HCT116 (cell line): ENCODE measurements at regions not wholly inside any gene's neighbourhood (a gene's known extent, or its start where the extent isn't known, plus 50 kb on each side); places are given as distances from the start of the nearest gene placed in this dataset.

Source experiments
- ATAC-seq: fragments of 200-7000 bp; cut with Tn5 transposase; 2 replicates; pipeline ENCODE4 v1.9.1; 2020; ENCODE audit warnings: mild to moderate bottlenecking, moderate library complexity
- BruUV-seq: library from RNA; stranded (reverse); fragments of 400-500 nt; replicated peaks from 2 replicates; lab custom pipeline; 2021; lab: Mats Ljungman, UMichigan
- CTCF ChIA-PET: fragments of 300-600 bp; sonication (Branson Sonifier 250); formaldehyde crosslinking; loops from one replicate; lab custom pipeline; 2021; ENCODE audit warnings: antibody characterized with exemption; lab: Charles Lee
- POLR2A ChIA-PET: fragments of 300-600, 350-600 bp; sonication (Branson Sonifier 250); formaldehyde crosslinking; loops from one replicate; lab custom pipeline; 2021; ENCODE audit warnings: antibody characterized with exemption; lab: Charles Lee
- RAD21 ChIA-PET, 2 experiments: fragments of 300-600 bp; sonication (Branson Sonifier 250); formaldehyde crosslinking; loops; one replicate each; lab custom pipeline; 2023; ENCODE audit warnings: low total read pairs in 2 of 2; ENCODE audit not compliant: uncharacterized antibody in 2 of 2, unreplicated experiment in 2 of 2, low non-redundant PET in 1 of 2; lab: Charles Lee
- DNase-seq: peaks from one replicate; pipeline ENCODE4 v3.0.0-alpha.2; 2010; ENCODE audit warnings: low read depth, low spot score
- H2AFZ ChIP-seq: fragments of 200-600 bp; shearing (Covaris generic), sonication (generic); 2 replicates; pipeline ENCODE4 v1.6.1; 2017; ENCODE audit warnings: low read depth, mixed run types, mixed read lengths, antibody characterized with exemption, low read length; ENCODE audit not compliant: poor library complexity, severe bottlenecking
- H3K27ac ChIP-seq: 2 replicates; pipeline ENCODE4 v1.5.1; 2012; ENCODE audit warnings: low read depth, low read length
- H3K27me3 ChIP-seq: fragments of 200-600 bp; sonication (generic); 2 replicates; pipeline ENCODE4 v1.6.1; 2016; ENCODE audit warnings: mixed run types, low read length, mixed read lengths; ENCODE audit not compliant: insufficient read depth
- H3K36me3 ChIP-seq, 2 experiments: fragments of 200-500 bp in 1 of 2; fragments of 200-600 bp in 1 of 2; sonication (Bioruptor generic) in 1 of 2; sonication (generic) in 1 of 2; 2 replicates each; pipeline versions ENCODE4 v1.5.1 to v1.6.1; 2014 to 2016; ENCODE audit warnings: low read length in 2 of 2, inconsistent platforms in 1 of 2, mixed read lengths in 1 of 2, mixed run types in 1 of 2; ENCODE audit not compliant: insufficient read depth in 2 of 2, control insufficient read depth in 1 of 2
- H3K4me1 ChIP-seq, 2 experiments: fragments of 200-600 bp in 1 of 2; sonication (generic) in 1 of 2; 2 replicates each; pipeline versions ENCODE4 v1.5.1 to v1.6.1; 2012 to 2017; ENCODE audit warnings: low read length in 2 of 2, inconsistent platforms in 1 of 2, mild to moderate bottlenecking in 1 of 2, mixed read lengths in 1 of 2, mixed run types in 1 of 2, moderate library complexity in 1 of 2; ENCODE audit not compliant: insufficient read depth in 2 of 2, control insufficient read depth in 1 of 2
- H3K4me2 ChIP-seq: fragments of 200-600 bp; sonication (generic); 2 replicates; pipeline ENCODE4 v1.6.1; 2017; ENCODE audit warnings: mixed run types, low read length, mixed read lengths
- H3K4me3 ChIP-seq, 2 experiments: fragments of 200-600 bp in 1 of 2; sonication (generic) in 1 of 2; replicated peaks in 1 of 2; 2 replicates each; pipeline ENCODE4 v1.5.1; 2011 to 2016; ENCODE audit warnings: low read length in 2 of 2, control low read depth in 1 of 2, low read depth in 1 of 2, mild to moderate bottlenecking in 1 of 2, mixed read lengths in 1 of 2, mixed run types in 1 of 2
- H3K79me2 ChIP-seq: fragments of 200-600 bp; sonication (generic); 2 replicates; pipeline ENCODE4 v1.6.1; 2017; ENCODE audit warnings: mild to moderate bottlenecking, mixed run types, low read length, moderate library complexity, mixed read lengths; ENCODE audit not compliant: insufficient read depth
- H3K9ac ChIP-seq: fragments of 200-600 bp; sonication (generic); 2 replicates; pipeline ENCODE4 v1.6.1; 2016; ENCODE audit warnings: low read length, mixed read lengths
- H3K9me2 ChIP-seq: fragments of 200-600 bp; sonication (generic), shearing (Covaris generic); 2 replicates; pipeline ENCODE4 v1.6.1; 2017; ENCODE audit warnings: mixed run types, mild to moderate bottlenecking, moderate library complexity; ENCODE audit not compliant: insufficient read depth
- H3K9me3 ChIP-seq, 2 experiments: fragments of 200-500 bp in 1 of 2; fragments of 200-600 bp in 1 of 2; sonication (Bioruptor generic) in 1 of 2; sonication (generic) in 1 of 2; 2 replicates each; pipeline ENCODE4 v1.6.1; 2014 to 2017; ENCODE audit warnings: low read length in 2 of 2, mixed read lengths in 2 of 2, inconsistent platforms in 1 of 2, low read depth in 1 of 2, mild to moderate bottlenecking in 1 of 2, mixed run types in 1 of 2, moderate library complexity in 1 of 2; ENCODE audit not compliant: control insufficient read depth in 1 of 2, insufficient read depth in 1 of 2
- H4K20me1 ChIP-seq: fragments of 200-600 bp; sonication (generic), shearing (Covaris generic); 2 replicates; pipeline ENCODE4 v1.6.1; 2017; ENCODE audit warnings: mixed run types, mild to moderate bottlenecking, moderate library complexity; ENCODE audit not compliant: insufficient read depth
- CEBPB ChIP-seq: IDR thresholded peaks from 2 replicates; pipeline ENCODE4 v1.6.1; 2012; ENCODE audit warnings: low read depth
- EGR1 ChIP-seq: IDR thresholded peaks from 2 replicates; pipeline ENCODE4 v1.6.1; 2012; ENCODE audit warnings: low read depth
- EZH2phosphoT487 ChIP-seq: fragments of 200-600 bp; IDR thresholded peaks from 2 replicates; pipeline ENCODE4 v1.6.1; 2018; ENCODE audit warnings: antibody characterized with exemption, borderline replicate concordance
- FOSL1 ChIP-seq: IDR thresholded peaks from 2 replicates; pipeline ENCODE4 v1.6.1; 2012; ENCODE audit warnings: low read depth
- JUND ChIP-seq: IDR thresholded peaks from 2 replicates; pipeline ENCODE4 v1.6.1; 2012
- POLR2A ChIP-seq: IDR thresholded peaks from 2 replicates; pipeline ENCODE4 v1.7.0; 2011; ENCODE audit warnings: borderline replicate concordance; ENCODE audit not compliant: insufficient read depth, insufficient read length; ENCODE audit errors: extremely low read depth
- POLR2AphosphoS5 ChIP-seq: IDR thresholded peaks from 2 replicates; pipeline ENCODE4 v1.6.1; 2011; ENCODE audit warnings: mild to moderate bottlenecking, low read depth, low read length, moderate library complexity
- SIN3A ChIP-seq: IDR thresholded peaks from 2 replicates; pipeline ENCODE4 v1.6.1; 2012; ENCODE audit warnings: low read depth
- SRF ChIP-seq: IDR thresholded peaks from 2 replicates; pipeline ENCODE4 v1.6.1; 2012; ENCODE audit warnings: low read depth
- ZBTB33 ChIP-seq: IDR thresholded peaks from 2 replicates; pipeline ENCODE4 v1.6.1; 2011; ENCODE audit warnings: mild to moderate bottlenecking, low read length, moderate library complexity; ENCODE audit not compliant: insufficient replicate concordance; ENCODE audit errors: extremely low read depth
- intact Hi-C: fragments of 100-400 bp; cut with micrococcal nuclease; formaldehyde crosslinking; loops from 2 replicates; pipeline ENCODE4 v1.10.0; 2022
- TF ChIP-seq, protein P1 (sequence below): IDR thresholded peaks from 2 replicates; pipeline ENCODE4 v1.6.1; 2012
- TF ChIP-seq, protein P2 (sequence below), 3 experiments: fragments of 200-600 bp in 1 of 3; sonication (generic) in 1 of 3; IDR thresholded peaks in 2 of 3; conservative IDR thresholded peaks in 1 of 3; 2 replicates each; pipeline ENCODE4 v1.5.1; 2012 to 2017; ENCODE audit warnings: low read depth in 2 of 3, low read length in 2 of 3, antibody characterized with exemption in 1 of 3, borderline replicate concordance in 1 of 3, control low read depth in 1 of 3, mild to moderate bottlenecking in 1 of 3, mixed read lengths in 1 of 3, mixed run types in 1 of 3, moderate library complexity in 1 of 3; ENCODE audit not compliant: insufficient read depth in 1 of 3

GRCh38 chr2:9078405-9078804, 74.9 kb upstream of the MBOAT2 start:
- intact Hi-C loops: no loop called here
- H3K9me2 ChIP-seq: no peaks in the 10 kb centered on the region
- no peak overlapping the region for H3K27ac ChIP-seq
- H3K9me3 ChIP-seq: no peaks in the 10 kb centered on the region
- H3K27me3 ChIP-seq: no peaks in the 10 kb centered on the region
- TF ChIP-seq, protein P1, sequence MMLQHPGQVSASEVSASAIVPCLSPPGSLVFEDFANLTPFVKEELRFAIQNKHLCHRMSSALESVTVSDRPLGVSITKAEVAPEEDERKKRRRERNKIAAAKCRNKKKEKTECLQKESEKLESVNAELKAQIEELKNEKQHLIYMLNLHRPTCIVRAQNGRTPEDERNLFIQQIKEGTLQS: no peak
- TF ChIP-seq, protein P2, sequence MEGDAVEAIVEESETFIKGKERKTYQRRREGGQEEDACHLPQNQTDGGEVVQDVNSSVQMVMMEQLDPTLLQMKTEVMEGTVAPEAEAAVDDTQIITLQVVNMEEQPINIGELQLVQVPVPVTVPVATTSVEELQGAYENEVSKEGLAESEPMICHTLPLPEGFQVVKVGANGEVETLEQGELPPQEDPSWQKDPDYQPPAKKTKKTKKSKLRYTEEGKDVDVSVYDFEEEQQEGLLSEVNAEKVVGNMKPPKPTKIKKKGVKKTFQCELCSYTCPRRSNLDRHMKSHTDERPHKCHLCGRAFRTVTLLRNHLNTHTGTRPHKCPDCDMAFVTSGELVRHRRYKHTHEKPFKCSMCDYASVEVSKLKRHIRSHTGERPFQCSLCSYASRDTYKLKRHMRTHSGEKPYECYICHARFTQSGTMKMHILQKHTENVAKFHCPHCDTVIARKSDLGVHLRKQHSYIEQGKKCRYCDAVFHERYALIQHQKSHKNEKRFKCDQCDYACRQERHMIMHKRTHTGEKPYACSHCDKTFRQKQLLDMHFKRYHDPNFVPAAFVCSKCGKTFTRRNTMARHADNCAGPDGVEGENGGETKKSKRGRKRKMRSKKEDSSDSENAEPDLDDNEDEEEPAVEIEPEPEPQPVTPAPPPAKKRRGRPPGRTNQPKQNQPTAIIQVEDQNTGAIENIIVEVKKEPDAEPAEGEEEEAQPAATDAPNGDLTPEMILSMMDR (IDR thresholded peaks at IDR 0.05 in 2 of 3, conservative IDR thresholded peaks at IDR 0.05 in 1 of 3; ENCODE audit: borderline replicate concordance in 1 of 3, insufficient read depth in 1 of 3, low read depth in 2 of 3, low read length in 2 of 3): no peak
- TF ChIP-seq POLR2AphosphoS5: no peak
- TF ChIP-seq SIN3A: no peak
- TF ChIP-seq CEBPB: no peak
- TF ChIP-seq SRF: no peak
- TF ChIP-seq JUND: no peak
- BruUV-seq: no TSS peak
- H3K79me2 ChIP-seq: no peaks in the 10 kb centered on the region
- DNase-seq (no peak), ATAC-seq (no peak)
- ChIA-PET POLR2A (no interaction called here), CTCF (no interaction called here), RAD21 (no interaction called here)
- no peak overlapping the region for H3K4me2 ChIP-seq
- H3K4me3 ChIP-seq: no peak overlapping the region
- H3K36me3 ChIP-seq: no peaks in the 10 kb centered on the region
- no peak overlapping the region for H2AFZ ChIP-seq
- no peak overlapping the region for H3K9ac ChIP-seq
- H3K4me1 ChIP-seq: peaks cover 0 to 8% of the 10 kb centered on the region in 2 experiments; a peak in 1 of 4 replicates
- H4K20me1 ChIP-seq: no peaks in the 10 kb centered on the region

DNA sequence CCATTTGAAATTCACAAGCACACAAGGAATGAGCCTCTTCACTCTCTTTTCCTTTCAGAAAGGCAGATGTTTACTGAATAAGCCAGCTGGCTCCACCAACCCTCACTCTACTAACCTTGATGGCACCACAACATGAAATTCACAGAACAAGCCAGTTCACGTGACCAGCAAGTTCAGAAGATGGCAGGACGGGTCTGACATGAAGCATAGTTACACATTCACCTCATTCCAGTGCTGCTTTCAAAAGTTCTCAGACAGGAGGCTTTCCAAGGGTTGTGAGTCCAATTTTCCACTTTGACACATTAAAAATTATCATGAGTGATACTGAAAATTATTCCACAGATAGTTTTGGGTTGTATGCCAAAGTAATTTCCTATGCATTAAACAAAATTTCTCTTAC, 74.2 kb upstream of the MBOAT2 start:
- no peaks in the 10 kb centered on the region for H3K79me2 ChIP-seq
- H3K36me3 ChIP-seq: no peaks in the 10 kb centered on the region
- no peaks in the 10 kb centered on the region for H3K9me3 ChIP-seq
- H3K4me2 ChIP-seq: no peak overlapping the region
- no TSS peak for BruUV-seq
- RAD21 ChIA-PET: no interaction called here
- no peak overlapping the region for H3K4me3 ChIP-seq
- DNase-seq (no peak), ATAC-seq (no peak)
- no peaks in the 10 kb centered on the region for H3K9me2 ChIP-seq
- H3K27ac ChIP-seq: no peak overlapping the region
- intact Hi-C loops: no loop called here
- H3K9ac ChIP-seq: no peak overlapping the region
- no peaks in the 10 kb centered on the region for H3K27me3 ChIP-seq
- CTCF ChIA-PET: no interaction called here
- H2AFZ ChIP-seq: no peak overlapping the region
- POLR2A ChIA-PET: no interaction called here
- peaks cover 0 to 8% of the 10 kb centered on the region in 2 experiments; a peak in 1 of 4 replicates for H3K4me1 ChIP-seq
- H4K20me1 ChIP-seq: no peaks in the 10 kb centered on the region
- TF ChIP-seq ZBTB33 (no peak), POLR2A (no peak), EGR1 (no peak), CEBPB (no peak), SIN3A (no peak), FOSL1 (no peak), SRF (no peak), EZH2phosphoT487 (no peak)
- TF ChIP-seq, protein P2 (IDR thresholded peaks at IDR 0.05 in 2 of 3, conservative IDR thresholded peaks at IDR 0.05 in 1 of 3; ENCODE audit: borderline replicate concordance in 1 of 3, insufficient read depth in 1 of 3, low read depth in 2 of 3, low read length in 2 of 3): no peak
